ENCODE measurements at regions not wholly inside any gene's neighbourhood (a gene's known extent, or its start where the extent isn't known, plus 50 kb on each side); places are given as distances from the start of the nearest gene placed in this dataset.

- no peaks in the 10 kb centered on the region for H3K9me3 ChIP-seq (ENCODE audit: control insufficient read depth, insufficient read depth, low read length)
- no peak overlapping the region for H3K4me3 ChIP-seq (ENCODE audit: low read length)
- intact Hi-C loops (cut with micrococcal nuclease): no loop called here
- H3K4me1 ChIP-seq (ENCODE audit: control insufficient read depth, insufficient read depth, low read length): no peaks in the 10 kb centered on the region
- DNase-seq: no peak
- no peak for TF ChIP-seq CTCF (IDR thresholded peaks at IDR 0.05)
- Mint-ChIP-seq H3K27ac (no peak overlapping the region), H3K4me1 (no peaks in the 10 kb centered on the region), H3K4me3 (no peak overlapping the region), H3K27me3 (ENCODE audit: low read depth in 2 of 2) (no peaks in the 10 kb centered on the region), H3K9me3 (peaks cover 8 to 14% of the 10 kb centered on the region in 2 donors), H3K36me3 (no peaks in the 10 kb centered on the region)
- H3K27ac ChIP-seq (ENCODE audit: low read length): no peak overlapping the region
- no peaks in the 10 kb centered on the region for H3K36me3 ChIP-seq (ENCODE audit: control insufficient read depth, insufficient read depth, low read length)
- ATAC-seq: no peak
- WGBS (ENCODE audit: insufficient coverage): 92% methylated on average over 24 of the region's 35 CpGs
- no peaks in the 10 kb centered on the region for H3K27me3 ChIP-seq (ENCODE audit: control insufficient read depth, insufficient read depth, low read length)
These were observed 649.6 kb downstream of the REEP3 start for GRCh38 chr10:64170791-64171190.

- H3K9me3 Mint-ChIP-seq: peaks cover 8 to 10% of the 10 kb centered on the region in 2 donors
- no peaks in the 10 kb centered on the region for H3K9me3 ChIP-seq (ENCODE audit: control insufficient read depth, insufficient read depth, low read length)
- no peaks in the 10 kb centered on the region for H3K36me3 ChIP-seq (ENCODE audit: control insufficient read depth, insufficient read depth, low read length)
- H3K4me1 ChIP-seq (ENCODE audit: control insufficient read depth, insufficient read depth, low read length): no peaks in the 10 kb centered on the region
- DNase-seq (no peak), ATAC-seq (no peak)
- no peak overlapping the region for H3K27ac ChIP-seq (ENCODE audit: low read length)
- H3K27me3 Mint-ChIP-seq (ENCODE audit: low read depth in 2 of 2): no peaks in the 10 kb centered on the region
- H3K36me3 Mint-ChIP-seq: no peaks in the 10 kb centered on the region
- TF ChIP-seq CTCF (IDR thresholded peaks at IDR 0.05): no peak
- no peak overlapping the region for H3K4me3 Mint-ChIP-seq
- no peak overlapping the region for H3K27ac Mint-ChIP-seq
- intact Hi-C loops (cut with micrococcal nuclease): no loop called here
- no peak overlapping the region for H3K4me3 ChIP-seq (ENCODE audit: low read length)
- no peaks in the 10 kb centered on the region for H3K27me3 ChIP-seq (ENCODE audit: control insufficient read depth, insufficient read depth, low read length)
- H3K4me1 Mint-ChIP-seq: no peaks in the 10 kb centered on the region
These were observed 652.6 kb downstream of the REEP3 start for GRCh38 chr10:64173826-64174225.

GRCh38 chr10:64174666-64175255, 653.6 kb downstream of the REEP3 start:
- Mint-ChIP-seq H3K4me3 (no peak overlapping the region), H3K4me1 (no peaks in the 10 kb centered on the region), H3K27me3 (ENCODE audit: low read depth in 2 of 2) (no peaks in the 10 kb centered on the region), H3K9me3 (peaks cover 6 to 9% of the 10 kb centered on the region in 2 donors), H3K36me3 (no peaks in the 10 kb centered on the region), H3K27ac (no peak overlapping the region)
- no peak overlapping the region for H3K27ac ChIP-seq (ENCODE audit: low read length)
- H3K4me3 ChIP-seq (ENCODE audit: low read length): no peak overlapping the region
- H3K27me3 ChIP-seq (ENCODE audit: control insufficient read depth, insufficient read depth, low read length): no peaks in the 10 kb centered on the region
- ATAC-seq (no peak), DNase-seq (no peak)
- 89% methylated on average over 8 of the region's 9 CpGs for WGBS (ENCODE audit: insufficient coverage)
- no peaks in the 10 kb centered on the region for H3K4me1 ChIP-seq (ENCODE audit: control insufficient read depth, insufficient read depth, low read length)
- TF ChIP-seq CTCF (IDR thresholded peaks at IDR 0.05): no peak
- intact Hi-C loops (cut with micrococcal nuclease): no loop called here
- H3K9me3 ChIP-seq (ENCODE audit: control insufficient read depth, insufficient read depth, low read length): no peaks in the 10 kb centered on the region
- no peaks in the 10 kb centered on the region for H3K36me3 ChIP-seq (ENCODE audit: control insufficient read depth, insufficient read depth, low read length)

- Histone ChIP-seq H3K9me3 (ENCODE audit: control insufficient read depth, insufficient read depth, low read length) (no peaks in the 10 kb centered on the region), H3K27ac (ENCODE audit: low read length) (no peak overlapping the region), H3K27me3 (ENCODE audit: control insufficient read depth, insufficient read depth, low read length) (no peaks in the 10 kb centered on the region), H3K36me3 (ENCODE audit: control insufficient read depth, insufficient read depth, low read length) (no peaks in the 10 kb centered on the region), H3K4me3 (ENCODE audit: low read length) (no peak overlapping the region), H3K4me1 (ENCODE audit: control insufficient read depth, insufficient read depth, low read length) (no peaks in the 10 kb centered on the region)
- DNase-seq (no peak), ATAC-seq (no peak)
- Mint-ChIP-seq H3K27me3 (ENCODE audit: low read depth in 2 of 2) (no peaks in the 10 kb centered on the region), H3K4me3 (no peak overlapping the region), H3K27ac (no peak overlapping the region), H3K4me1 (no peaks in the 10 kb centered on the region), H3K36me3 (no peaks in the 10 kb centered on the region), H3K9me3 (peaks cover 2 to 5% of the 10 kb centered on the region in 2 donors)
- TF ChIP-seq CTCF (IDR thresholded peaks at IDR 0.05): no peak
- WGBS (ENCODE audit: insufficient coverage): 81% methylated on average over 4 of the region's 4 CpGs
- intact Hi-C loops (cut with micrococcal nuclease): no loop called here
These were observed 654.2 kb downstream of the REEP3 start for GRCh38 chr10:64175271-64175962.

Measured in natural killer cell (primary cell).